Endothelial cell (in vitro differentiated cells): ENCODE measurements at regions not wholly inside any gene's neighbourhood (a gene's known extent, or its start where the extent isn't known, plus 50 kb on each side); places are given as distances from the start of the nearest gene placed in this dataset.

ENCODE experiments used
- DNase-seq: peaks from one replicate; pipeline ENCODE4 v3.0.0; 2021; ENCODE audit warnings: low spot score
- H3K27ac Mint-ChIP-seq: one replicate; pipeline ENCODE4 v1.8.0; 2021; ENCODE audit warnings: mixed read lengths, inconsistent platforms; ENCODE audit not compliant: unreplicated experiment
- H3K27me3 Mint-ChIP-seq: one replicate; pipeline ENCODE4 v1.8.0; 2021; ENCODE audit warnings: mild to moderate bottlenecking, moderate library complexity, mixed read lengths, inconsistent platforms; ENCODE audit not compliant: unreplicated experiment
- H3K36me3 Mint-ChIP-seq: one replicate; pipeline ENCODE4 v1.8.0; 2021; ENCODE audit warnings: mild to moderate bottlenecking, low read depth, mixed read lengths, inconsistent platforms; ENCODE audit not compliant: unreplicated experiment
- H3K4me1 Mint-ChIP-seq: one replicate; pipeline ENCODE4 v1.8.0; 2021; ENCODE audit warnings: mild to moderate bottlenecking, mixed read lengths, inconsistent platforms; ENCODE audit not compliant: unreplicated experiment
- H3K4me3 Mint-ChIP-seq: one replicate; pipeline ENCODE4 v1.8.0; 2021; ENCODE audit warnings: mild to moderate bottlenecking, mixed read lengths, inconsistent platforms; ENCODE audit not compliant: unreplicated experiment
- H3K9me3 Mint-ChIP-seq: one replicate; pipeline ENCODE4 v1.8.0; 2021; ENCODE audit warnings: mixed read lengths, inconsistent platforms; ENCODE audit not compliant: unreplicated experiment
- TF ChIP-seq, protein P1 (sequence below): fragments of 200-600 bp; sonication (generic); IDR thresholded peaks from one replicate; pipeline ENCODE4 v1.5.0; 2021; ENCODE audit warnings: antibody characterized with exemption; ENCODE audit not compliant: unreplicated experiment

DNA sequence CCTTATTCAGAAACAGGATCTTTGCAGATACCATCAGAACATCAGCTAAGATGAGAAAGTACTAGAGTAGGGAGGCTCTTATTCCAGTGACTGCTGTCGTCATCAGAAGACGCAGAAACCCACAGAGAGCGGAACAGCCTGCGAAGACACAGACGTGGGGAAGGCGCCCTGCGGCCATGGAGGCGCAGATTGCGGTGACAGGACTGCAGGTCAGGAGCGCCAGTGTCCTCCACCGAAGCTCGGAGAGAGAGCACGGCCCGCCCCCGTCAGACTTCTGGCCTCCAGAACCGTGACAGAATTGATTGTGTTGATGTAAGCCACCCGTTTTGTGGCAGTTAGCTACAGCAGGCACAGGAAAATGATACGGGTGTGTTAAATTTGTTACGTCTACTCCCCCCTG, 275.5 kb downstream of the EFNB2 start:
- no peak overlapping the region for H3K4me3 Mint-ChIP-seq
- peaks cover 3% of the 10 kb centered on the region for H3K27me3 Mint-ChIP-seq
- DNase-seq, result no peak
- no peaks in the 10 kb centered on the region for H3K4me1 Mint-ChIP-seq
- TF ChIP-seq, protein P1, sequence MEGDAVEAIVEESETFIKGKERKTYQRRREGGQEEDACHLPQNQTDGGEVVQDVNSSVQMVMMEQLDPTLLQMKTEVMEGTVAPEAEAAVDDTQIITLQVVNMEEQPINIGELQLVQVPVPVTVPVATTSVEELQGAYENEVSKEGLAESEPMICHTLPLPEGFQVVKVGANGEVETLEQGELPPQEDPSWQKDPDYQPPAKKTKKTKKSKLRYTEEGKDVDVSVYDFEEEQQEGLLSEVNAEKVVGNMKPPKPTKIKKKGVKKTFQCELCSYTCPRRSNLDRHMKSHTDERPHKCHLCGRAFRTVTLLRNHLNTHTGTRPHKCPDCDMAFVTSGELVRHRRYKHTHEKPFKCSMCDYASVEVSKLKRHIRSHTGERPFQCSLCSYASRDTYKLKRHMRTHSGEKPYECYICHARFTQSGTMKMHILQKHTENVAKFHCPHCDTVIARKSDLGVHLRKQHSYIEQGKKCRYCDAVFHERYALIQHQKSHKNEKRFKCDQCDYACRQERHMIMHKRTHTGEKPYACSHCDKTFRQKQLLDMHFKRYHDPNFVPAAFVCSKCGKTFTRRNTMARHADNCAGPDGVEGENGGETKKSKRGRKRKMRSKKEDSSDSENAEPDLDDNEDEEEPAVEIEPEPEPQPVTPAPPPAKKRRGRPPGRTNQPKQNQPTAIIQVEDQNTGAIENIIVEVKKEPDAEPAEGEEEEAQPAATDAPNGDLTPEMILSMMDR, result no peak
- H3K36me3 Mint-ChIP-seq, result no peaks in the 10 kb centered on the region
- H3K27ac Mint-ChIP-seq, result no peak overlapping the region
- no peaks in the 10 kb centered on the region for H3K9me3 Mint-ChIP-seq

DNA sequence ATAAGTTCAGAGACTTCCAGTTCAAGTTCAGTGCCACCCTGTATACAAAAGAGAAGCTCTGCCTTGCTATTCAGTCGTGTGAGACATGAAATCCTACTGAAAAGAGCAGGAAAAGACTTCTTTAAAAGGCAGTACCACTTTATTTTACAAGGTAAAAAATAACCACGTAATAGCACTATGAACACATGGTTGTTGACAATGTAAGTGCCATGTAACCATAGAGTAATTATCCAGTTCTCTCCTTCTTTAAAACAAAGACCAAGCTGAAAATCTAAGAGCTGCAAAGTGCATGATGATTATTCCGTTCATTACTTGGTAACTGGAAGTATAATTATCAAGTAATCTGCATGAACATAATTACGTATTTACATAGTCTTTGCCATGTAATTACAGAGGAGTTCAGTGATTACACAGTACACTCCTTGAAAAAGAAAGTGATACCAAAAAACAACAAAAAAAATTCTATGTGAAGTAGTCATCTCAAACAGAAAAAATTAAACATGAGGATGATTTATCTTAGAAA, 288.7 kb downstream of the EFNB2 start:
- no peaks in the 10 kb centered on the region for H3K36me3 Mint-ChIP-seq
- H3K4me3 Mint-ChIP-seq, result no peak overlapping the region
- H3K27ac Mint-ChIP-seq, result no peak overlapping the region
- no peaks in the 10 kb centered on the region for H3K27me3 Mint-ChIP-seq
- H3K9me3 Mint-ChIP-seq, result no peaks in the 10 kb centered on the region
- TF ChIP-seq, protein P1, result no peak
- DNase-seq, result no peak
- H3K4me1 Mint-ChIP-seq, result no peaks in the 10 kb centered on the region

DNA sequence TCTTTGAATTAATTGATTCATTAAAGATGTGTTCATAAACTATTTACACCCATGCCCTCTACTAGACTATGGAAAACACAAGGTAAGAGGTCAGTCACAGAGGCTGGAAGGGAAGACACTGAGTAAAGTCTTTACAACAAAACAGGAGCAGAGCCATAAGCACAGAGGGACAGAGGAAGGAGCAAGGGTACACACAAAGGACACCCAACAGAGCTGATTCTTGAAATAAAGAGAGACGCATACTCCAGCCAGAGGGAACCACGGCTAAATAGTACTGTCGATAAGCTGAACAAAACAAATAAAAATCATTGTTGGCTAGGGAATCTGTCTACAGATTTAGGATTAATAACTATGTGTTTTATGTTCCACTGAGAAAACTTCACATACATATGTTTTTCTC, 289.2 kb downstream of the EFNB2 start:
- Mint-ChIP-seq H3K4me1 (no peaks in the 10 kb centered on the region), H3K36me3 (no peaks in the 10 kb centered on the region), H3K9me3 (no peaks in the 10 kb centered on the region), H3K27me3 (no peaks in the 10 kb centered on the region), H3K27ac (no peak overlapping the region), H3K4me3 (no peak overlapping the region)
- TF ChIP-seq, protein P1, result no peak
- DNase-seq, result no peak

DNA sequence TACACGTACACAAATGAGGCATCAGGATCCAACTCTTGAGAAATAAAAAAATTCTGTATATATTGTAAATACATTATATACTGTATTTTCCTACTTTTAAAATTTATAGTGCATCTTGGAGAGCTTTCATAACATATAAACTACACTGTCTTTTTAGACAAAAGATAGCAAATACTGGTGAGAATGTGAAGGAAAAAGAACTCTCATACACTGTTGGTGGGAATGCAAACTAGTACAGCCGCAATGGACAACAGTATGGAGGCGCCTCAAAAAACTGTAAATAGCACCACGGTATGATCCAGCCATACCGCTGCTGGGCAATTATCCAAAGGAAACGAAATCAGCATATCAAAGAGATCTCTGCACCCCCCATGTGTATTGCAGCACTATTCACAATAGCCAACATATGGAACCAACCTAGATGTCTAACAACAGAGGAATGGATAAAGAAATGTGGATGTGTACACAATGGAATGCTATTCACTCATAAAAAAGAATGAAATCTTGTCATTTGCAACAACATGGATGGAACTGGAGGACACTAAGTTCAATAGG, 292.4 kb downstream of the EFNB2 start:
- TF ChIP-seq, protein P1, result no peak
- Mint-ChIP-seq H3K27me3 (no peaks in the 10 kb centered on the region), H3K4me3 (no peak overlapping the region), H3K9me3 (no peaks in the 10 kb centered on the region), H3K36me3 (no peaks in the 10 kb centered on the region), H3K27ac (no peak overlapping the region), H3K4me1 (no peaks in the 10 kb centered on the region)
- no peak for DNase-seq

DNA sequence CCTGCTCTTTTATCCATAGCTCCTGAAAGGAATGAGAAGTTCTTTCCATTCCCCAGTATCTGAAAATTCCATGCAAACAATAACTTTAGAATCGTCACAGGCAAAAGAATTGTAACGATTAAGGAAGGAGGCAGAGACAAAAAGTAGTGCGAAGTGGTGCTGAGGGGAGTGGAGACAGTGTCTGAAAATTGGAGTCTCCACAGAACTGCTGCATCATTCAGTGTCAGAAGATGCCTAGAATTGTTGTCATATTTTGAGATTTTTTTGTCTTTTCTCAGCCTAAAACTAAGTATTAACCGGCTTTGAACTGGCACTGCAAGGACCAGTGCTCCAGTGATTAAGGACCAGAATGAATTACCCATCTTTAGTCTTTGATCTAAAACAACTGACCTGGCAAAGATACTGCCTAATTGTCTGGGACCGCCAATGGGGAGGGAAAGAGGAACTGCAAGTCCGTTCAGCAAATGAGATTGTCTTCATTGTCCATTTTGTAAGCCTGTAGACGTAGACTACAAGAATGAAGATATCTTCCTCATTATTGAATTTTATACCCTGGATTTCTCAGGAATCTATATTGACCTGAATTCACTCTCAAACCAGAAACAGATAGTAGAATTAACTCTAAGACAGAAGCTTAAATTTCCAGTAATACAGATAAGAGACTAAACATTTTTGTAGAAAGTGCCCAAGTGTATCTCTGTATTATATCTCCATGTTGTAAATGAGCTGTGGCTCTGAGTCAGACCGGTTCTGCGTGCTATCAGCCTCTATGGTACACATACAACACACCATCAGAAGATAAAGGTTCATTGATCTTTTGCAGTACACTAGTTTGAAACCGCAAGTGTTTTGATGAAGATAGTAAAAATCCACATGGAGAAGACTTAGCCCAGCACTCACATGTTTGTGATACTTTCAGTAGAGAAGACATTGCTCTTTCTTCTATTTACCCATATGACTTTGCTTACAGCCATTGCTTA, 293.2 kb downstream of the EFNB2 start:
- H3K27ac Mint-ChIP-seq, result no peak overlapping the region
- H3K4me3 Mint-ChIP-seq, result no peak overlapping the region
- H3K9me3 Mint-ChIP-seq, result no peaks in the 10 kb centered on the region
- H3K4me1 Mint-ChIP-seq, result no peaks in the 10 kb centered on the region
- DNase-seq, result no peak
- no peaks in the 10 kb centered on the region for H3K36me3 Mint-ChIP-seq
- H3K27me3 Mint-ChIP-seq, result no peaks in the 10 kb centered on the region
- TF ChIP-seq, protein P1, result no peak
